HL-60/S4 (cell line): ENCODE measurements at regions not wholly inside any gene's neighbourhood (a gene's known extent, or its start where the extent isn't known, plus 50 kb on each side); places are given as distances from the start of the nearest gene placed in this dataset.

Experiments used
- in situ Hi-C: fragments of 300-500 bp; cut with MboI; formaldehyde crosslinking; loops from 2 replicates; pipeline ENCODE4 v1.14.3; 2022; ENCODE audit warnings: low sequenced_read_pairs

- in situ Hi-C loops: no loop called here
These were observed 454.4 kb downstream of the FUT8 start for GRCh38 chr14:65866886-65867285.

GRCh38 chr14:65867333-65867732, 454.8 kb downstream of the FUT8 start:
- in situ Hi-C loops: no loop called here

GRCh38 chr14:65872536-65872935, 460.0 kb downstream of the FUT8 start:
- in situ Hi-C loops: no loop called here

GRCh38 chr14:65877166-65877565, 464.6 kb downstream of the FUT8 start:
- in situ Hi-C loops: no loop called here

- in situ Hi-C loops: no loop called here
These were observed 465.1 kb downstream of the FUT8 start for GRCh38 chr14:65877624-65878023.

GRCh38 chr14:65878586-65878985, 466.1 kb downstream of the FUT8 start:
- in situ Hi-C loops: no loop called here

- in situ Hi-C loops: no loop called here
These were observed 466.9 kb downstream of the FUT8 start for GRCh38 chr14:65879248-65880009.

- in situ Hi-C loops: no loop called here
These were observed 468.0 kb downstream of the FUT8 start for GRCh38 chr14:65880507-65880906.

- in situ Hi-C loops: no loop called here
These were observed 469.1 kb downstream of the FUT8 start for GRCh38 chr14:65881642-65882041.

GRCh38 chr14:65888677-65889076, 476.1 kb downstream of the FUT8 start:
- in situ Hi-C loops: no loop called here

- in situ Hi-C loops: no loop called here
These were observed 479.8 kb downstream of the FUT8 start for GRCh38 chr14:65892315-65892714.

GRCh38 chr14:65900164-65900563, 487.6 kb downstream of the FUT8 start:
- in situ Hi-C loops: no loop called here

GRCh38 chr14:65901595-65901994, 489.1 kb downstream of the FUT8 start:
- in situ Hi-C loops: no loop called here

GRCh38 chr14:65904988-65905387, 492.5 kb downstream of the FUT8 start:
- in situ Hi-C loops: no loop called here

- in situ Hi-C loops: no loop called here
These were observed 493.8 kb downstream of the FUT8 start for GRCh38 chr14:65906344-65906743.

- in situ Hi-C loops: no loop called here
These were observed 494.4 kb downstream of the FUT8 start for GRCh38 chr14:65906948-65907347.

- in situ Hi-C loops: no loop called here
These were observed 497.7 kb downstream of the FUT8 start for GRCh38 chr14:65910108-65910786.

GRCh38 chr14:65915125-65915524, 502.6 kb downstream of the FUT8 start:
- in situ Hi-C loops: no loop called here

GRCh38 chr14:65916055-65916454, 503.5 kb downstream of the FUT8 start:
- in situ Hi-C loops: no loop called here

- in situ Hi-C loops: no loop called here
These were observed 508.5 kb downstream of the FUT8 start for GRCh38 chr14:65920996-65921395.

GRCh38 chr14:65922142-65922541, 509.6 kb downstream of the FUT8 start:
- in situ Hi-C loops: no loop called here

GRCh38 chr14:65926504-65926903, 514.0 kb downstream of the FUT8 start:
- in situ Hi-C loops: no loop called here
